Occipital lobe (tissue), 1 donor: ENCODE measurements at regions not wholly inside any gene's neighbourhood (a gene's known extent, or its start where the extent isn't known, plus 50 kb on each side); places are given as distances from the start of the nearest gene placed in this dataset.
"Not testable (repeated sequence)": the region's sequence is repeated elsewhere in the genome, so short reads cannot be mapped to it uniquely, and the experiment has no call there.

Experiments
- DNase-seq: peaks from one replicate; lab custom pipeline; 2025; lab: John Stamatoyannopoulos, UW

- DNase-seq: no peak
These were observed 90.9 kb upstream of the OLIG2 start for GRCh38 chr21:32934829-32935228.

- DNase-seq: no peak
These were observed 85.4 kb upstream of the OLIG2 start for GRCh38 chr21:32940079-32941014.

GRCh38 chr21:32941263-32941662, 84.5 kb upstream of the OLIG2 start:
- no peak for DNase-seq

GRCh38 chr21:32946654-32947053, 79.1 kb upstream of the OLIG2 start:
- no peak for DNase-seq

DNA sequence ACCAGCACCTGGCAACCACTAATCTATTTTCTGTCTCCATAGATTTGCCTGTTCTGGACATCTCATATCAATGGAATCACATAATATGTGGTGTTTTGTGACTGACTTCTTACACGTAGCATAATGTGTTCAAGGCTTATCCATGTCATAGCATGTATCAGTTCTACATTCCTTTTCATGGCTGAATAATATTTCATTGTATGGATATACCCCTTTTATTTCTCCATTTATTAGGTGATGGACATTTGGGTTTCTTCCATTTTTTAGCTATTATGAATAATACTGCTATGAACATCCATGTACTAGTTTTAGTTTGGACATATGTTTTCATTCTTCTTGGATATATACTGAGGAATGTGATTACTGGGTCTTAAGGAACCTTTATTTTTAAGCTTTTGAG, 78.0 kb upstream of the OLIG2 start:
- no peak for DNase-seq

DNA sequence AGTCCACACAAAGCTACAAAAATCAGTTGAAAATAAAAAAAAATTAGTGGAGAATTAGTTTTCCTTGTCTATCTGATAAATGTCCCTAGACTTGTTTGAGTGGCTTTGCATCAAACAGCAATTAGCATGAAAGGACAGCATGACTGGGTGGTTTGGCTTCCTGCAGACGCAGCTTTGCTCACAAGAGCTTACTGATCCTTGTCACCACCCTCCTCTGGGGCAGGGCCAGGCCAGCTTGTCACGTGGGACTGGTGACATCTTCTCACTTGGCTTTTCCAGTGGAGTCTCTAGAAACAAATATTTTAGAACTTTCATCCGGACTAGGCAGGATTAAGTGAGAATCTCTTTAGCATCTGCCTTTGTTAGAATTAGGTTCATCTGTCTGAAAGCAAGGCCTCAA, 76.0 kb upstream of the OLIG2 start:
- no peak for DNase-seq

DNA sequence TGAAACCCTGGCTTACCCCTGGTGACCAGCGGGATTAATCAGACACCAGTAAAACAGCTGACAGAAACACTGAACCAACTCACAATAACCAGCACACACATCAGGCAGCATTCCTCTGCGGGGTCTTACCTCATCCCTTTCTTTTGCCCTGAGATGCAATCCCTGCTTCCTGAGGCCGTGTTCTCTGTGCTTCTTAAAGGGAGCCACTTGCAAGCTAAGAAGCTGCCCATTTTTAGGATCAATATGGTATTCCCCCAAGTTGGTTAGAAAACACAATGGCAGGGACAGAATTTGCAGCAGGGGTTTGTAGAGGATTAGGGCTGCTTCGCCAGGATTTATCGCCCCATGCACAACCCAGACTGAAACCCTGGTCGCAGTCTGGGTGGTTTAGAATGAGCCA, 74.7 kb upstream of the OLIG2 start:
- no peak for DNase-seq

- DNase-seq: no peak
These were observed 71.4 kb upstream of the OLIG2 start for GRCh38 chr21:32954353-32954752.

DNA sequence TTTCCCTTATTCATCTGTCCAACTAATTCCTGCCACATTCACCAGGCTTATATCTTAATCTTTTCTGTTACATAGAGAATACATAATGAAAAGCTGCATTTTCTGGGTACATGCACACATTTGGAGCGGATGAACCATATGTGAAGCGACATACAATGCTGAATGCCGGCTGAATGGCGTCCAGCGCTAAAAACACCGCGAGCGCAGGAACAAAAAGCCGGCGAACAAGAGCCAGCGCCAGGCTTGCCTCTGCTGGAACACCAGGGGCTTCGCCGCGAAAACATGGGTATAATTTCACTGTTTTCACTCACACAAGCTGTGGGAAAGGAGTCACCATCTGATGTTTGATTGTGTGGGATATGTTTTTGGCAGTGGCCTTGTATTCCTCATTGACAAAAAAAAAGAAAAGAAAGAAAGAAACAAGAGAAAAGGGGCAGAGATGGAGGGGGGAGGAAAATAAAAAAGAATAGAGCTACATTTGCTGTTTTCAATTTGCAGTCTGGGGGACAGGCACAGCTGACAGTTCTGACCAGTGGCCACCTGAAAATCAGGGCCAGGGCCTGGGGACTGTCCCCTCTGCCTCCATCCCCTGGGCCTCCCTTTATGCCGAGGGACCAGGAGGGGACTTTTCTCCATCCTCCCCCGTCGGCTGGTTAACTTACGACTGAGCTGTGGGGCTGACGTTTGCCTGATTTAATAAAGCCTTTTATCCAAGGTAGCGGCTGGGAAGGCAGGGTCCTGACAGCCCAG, 70.2 kb upstream of the OLIG2 start:
- DNase-seq: peak; percentile 3

GRCh38 chr21:32956061-32956656, 69.6 kb upstream of the OLIG2 start:
- peak; percentile 2 for DNase-seq

DNA sequence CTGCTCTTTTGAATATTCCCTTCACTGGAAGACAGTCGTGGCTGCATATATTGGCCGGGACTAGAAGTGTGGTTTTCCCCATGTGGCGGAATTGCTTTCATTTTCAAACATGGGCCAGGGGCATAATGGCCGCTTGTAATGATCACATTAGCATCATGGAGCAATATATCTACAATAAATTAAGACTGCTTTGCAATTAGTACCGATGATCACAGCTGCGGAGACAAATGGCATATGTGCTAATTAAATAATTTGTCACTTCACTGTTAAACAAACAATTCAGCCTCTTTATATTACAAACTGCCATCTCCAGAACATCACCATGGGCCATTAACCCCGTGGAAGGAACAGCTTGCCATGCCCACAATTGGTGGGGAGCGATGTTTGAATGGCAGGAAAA, 68.2 kb upstream of the OLIG2 start:
- no peak for DNase-seq

GRCh38 chr21:32958288-32959002, 67.3 kb upstream of the OLIG2 start:
- DNase-seq: no peak

DNA sequence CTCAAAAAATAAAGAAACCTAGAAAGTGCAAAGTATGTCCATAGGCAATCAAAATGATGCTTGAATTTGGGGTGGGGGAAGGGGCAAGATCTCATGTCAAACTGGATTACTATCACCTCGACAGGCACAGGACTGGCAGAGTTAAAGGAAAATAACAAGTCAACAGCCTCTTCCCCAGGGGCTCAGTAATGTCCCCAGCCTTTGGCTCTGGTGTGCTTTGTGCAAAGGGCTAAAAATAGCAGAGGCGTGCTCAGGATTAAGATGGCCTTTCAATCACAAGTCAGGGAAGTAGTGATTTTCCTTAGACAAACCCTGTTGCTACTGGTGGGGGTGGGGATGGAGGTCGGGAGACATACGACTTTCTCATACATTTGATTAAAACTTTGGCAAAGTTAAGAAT, 63.5 kb upstream of the OLIG2 start:
- DNase-seq: no peak

DNA sequence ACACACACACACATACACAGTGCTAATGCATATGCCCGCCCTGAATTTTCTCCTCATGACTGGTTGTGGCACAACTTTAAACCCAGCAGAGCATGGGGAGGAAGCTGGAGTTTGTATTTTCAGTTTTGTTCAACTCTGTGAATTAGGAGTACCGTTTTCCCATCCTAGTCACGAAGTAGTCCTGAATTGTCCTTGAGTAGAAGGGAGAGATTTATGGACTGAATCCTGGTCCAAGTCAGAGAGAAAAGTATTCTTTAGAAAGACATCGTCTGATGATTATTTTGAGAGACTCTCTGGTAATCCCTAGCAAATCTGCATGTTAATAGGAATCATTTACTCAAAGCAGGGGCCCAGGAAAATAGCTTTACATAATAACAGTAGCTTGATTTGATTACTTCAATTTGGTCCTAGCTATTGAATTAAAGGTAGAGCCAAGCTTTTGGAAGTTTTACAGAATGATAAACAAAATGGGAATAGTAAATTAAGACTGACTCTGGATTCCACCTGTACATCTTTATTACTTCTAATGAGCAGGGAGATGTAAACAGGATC, 60.5 kb upstream of the OLIG2 start:
- DNase-seq: no peak

- no peak for DNase-seq
These were observed 59.6 kb upstream of the OLIG2 start for GRCh38 chr21:32966120-32966519.

- DNase-seq: not testable (repeated sequence)
These were observed 57.6 kb upstream of the OLIG2 start for GRCh38 chr21:32968103-32968502.

GRCh38 chr21:32974653-32975052, 51.1 kb upstream of the OLIG2 start:
- no peak for DNase-seq

GRCh38 chr21:32975811-32976431, 49.8 kb upstream of the OLIG2 start:
- DNase-seq: no peak
